SU-DHL-6 (cell line): ENCODE measurements at regions not wholly inside any gene's neighbourhood (a gene's known extent, or its start where the extent isn't known, plus 50 kb on each side); places are given as distances from the start of the nearest gene placed in this dataset.

Source experiments
- H2AFZ ChIP-seq: fragments of 200-600 bp; sonication (generic); 2 replicates; pipeline ENCODE4 v1.6.1; 2014; ENCODE audit warnings: low read depth, mild to moderate bottlenecking, moderate library complexity, mixed read lengths, antibody characterized with exemption, low read length; ENCODE audit not compliant: severe bottlenecking
- H3F3A ChIP-seq: fragments of 200-600 bp; shearing (Covaris generic); 2 replicates; pipeline ENCODE4 v1.6.0; 2016; ENCODE audit warnings: antibody characterized with exemption, mild to moderate bottlenecking; ENCODE audit not compliant: insufficient read depth
- H3K27ac ChIP-seq: fragments of 200-600 bp; sonication (generic); 2 replicates; pipeline ENCODE4 v1.5.1; 2016; ENCODE audit warnings: low read depth, mild to moderate bottlenecking, low read length, moderate library complexity, mixed read lengths
- H3K27me3 ChIP-seq: fragments of 200-600 bp; sonication (generic), shearing (Covaris generic); 2 replicates; pipeline ENCODE4 v1.6.0; 2014; ENCODE audit warnings: mild to moderate bottlenecking, low read length
- H3K36me3 ChIP-seq: fragments of 200-600 bp; sonication (generic); 2 replicates; pipeline ENCODE4 v1.6.1; 2014; ENCODE audit warnings: mild to moderate bottlenecking, low read length, mixed read lengths
- H3K4me2 ChIP-seq: fragments of 300-600, 200-600 bp; shearing (Covaris generic), sonication (generic); 2 replicates; pipeline ENCODE4 v1.6.0; 2014; ENCODE audit warnings: low read length, low read depth, mild to moderate bottlenecking; ENCODE audit not compliant: poor library complexity, severe bottlenecking
- H3K4me3 ChIP-seq: fragments of 200-600 bp; sonication (generic); 2 replicates; pipeline ENCODE4 v1.5.1; 2014; ENCODE audit warnings: antibody characterized with exemption, low read length, mild to moderate bottlenecking, mixed read lengths; ENCODE audit not compliant: insufficient read depth, poor library complexity, severe bottlenecking
- H3K79me2 ChIP-seq: fragments of 200-600 bp; sonication (generic); 2 replicates; pipeline ENCODE4 v1.6.1; 2014; ENCODE audit warnings: mild to moderate bottlenecking, low read length, moderate library complexity; ENCODE audit not compliant: insufficient read depth
- H3K9ac ChIP-seq: fragments of 200-600 bp; sonication (generic); 2 replicates; pipeline ENCODE4 v1.7.0; 2014; ENCODE audit warnings: mild to moderate bottlenecking, low read length
- H3K9me2 ChIP-seq: fragments of 200-600 bp; sonication (generic); replicated peaks from 2 replicates; pipeline ENCODE4 v1.6.1; 2014; ENCODE audit warnings: low read length; ENCODE audit not compliant: insufficient read depth
- H3K9me3 ChIP-seq: fragments of 200-600 bp; sonication (generic); 2 replicates; pipeline ENCODE4 v1.6.1; 2014; ENCODE audit warnings: low read length, mixed read lengths; ENCODE audit not compliant: insufficient read depth
- H4K20me1 ChIP-seq: fragments of 200-600 bp; sonication (generic); 2 replicates; pipeline ENCODE4 v1.6.1; 2014; ENCODE audit warnings: low read depth, mild to moderate bottlenecking, antibody characterized with exemption, low read length, moderate library complexity, mixed read lengths
- EZH2phosphoT487 ChIP-seq: fragments of 200-600 bp; sonication (generic), shearing (Covaris generic); conservative IDR thresholded peaks from 2 replicates; pipeline ENCODE4 v1.6.1; 2018; ENCODE audit warnings: mild to moderate bottlenecking, antibody characterized with exemption, low read length, moderate library complexity, mixed read lengths
- TF ChIP-seq, protein P1 (sequence below): fragments of 200-600 bp; sonication (generic); IDR thresholded peaks from one replicate; pipeline ENCODE4 v1.5.1; 2017; ENCODE audit warnings: antibody characterized with exemption, mild to moderate bottlenecking, low read length, moderate library complexity; ENCODE audit not compliant: insufficient read depth, poor library complexity, severe bottlenecking

DNA sequence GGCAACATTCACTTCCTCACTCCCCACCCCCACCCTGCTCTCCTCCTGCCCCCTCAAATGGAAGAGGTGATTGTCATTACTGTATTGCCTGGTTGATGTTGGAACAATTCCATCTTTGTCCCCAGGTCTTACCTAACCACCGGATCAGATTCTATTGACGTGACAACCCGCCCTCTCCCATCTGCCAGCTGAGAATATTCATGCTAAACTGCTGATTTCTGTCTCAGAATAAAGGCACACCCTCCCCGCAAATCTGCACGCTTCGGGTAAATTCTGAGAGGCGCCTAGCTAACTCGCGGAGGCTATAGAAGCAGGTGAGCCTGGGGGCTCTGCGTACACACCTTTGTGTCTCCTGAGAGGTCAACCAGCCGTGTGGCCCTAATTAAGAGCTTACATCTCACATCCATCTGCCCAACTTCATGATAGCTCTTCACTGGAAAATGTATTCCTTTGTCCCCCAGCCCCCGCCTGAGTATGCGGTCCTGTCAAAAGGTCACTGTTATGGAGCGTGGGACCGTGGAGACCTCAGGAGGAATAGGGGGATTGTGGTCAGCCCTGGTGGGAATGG, 1054.3 kb downstream of the VRK1 start:
- TF ChIP-seq EZH2phosphoT487: no peak
- Histone ChIP-seq H3F3A (no peaks in the 10 kb centered on the region), H3K4me2 (no peak overlapping the region), H3K36me3 (no peaks in the 10 kb centered on the region), H3K4me3 (no peak overlapping the region), H3K9me3 (no peaks in the 10 kb centered on the region), H3K27ac (no peak overlapping the region), H3K79me2 (no peaks in the 10 kb centered on the region), H3K27me3 (no peaks in the 10 kb centered on the region), H3K9ac (no peak overlapping the region), H2AFZ (no peak overlapping the region), H4K20me1 (no peaks in the 10 kb centered on the region), H3K9me2 (no peaks in the 10 kb centered on the region)

DNA sequence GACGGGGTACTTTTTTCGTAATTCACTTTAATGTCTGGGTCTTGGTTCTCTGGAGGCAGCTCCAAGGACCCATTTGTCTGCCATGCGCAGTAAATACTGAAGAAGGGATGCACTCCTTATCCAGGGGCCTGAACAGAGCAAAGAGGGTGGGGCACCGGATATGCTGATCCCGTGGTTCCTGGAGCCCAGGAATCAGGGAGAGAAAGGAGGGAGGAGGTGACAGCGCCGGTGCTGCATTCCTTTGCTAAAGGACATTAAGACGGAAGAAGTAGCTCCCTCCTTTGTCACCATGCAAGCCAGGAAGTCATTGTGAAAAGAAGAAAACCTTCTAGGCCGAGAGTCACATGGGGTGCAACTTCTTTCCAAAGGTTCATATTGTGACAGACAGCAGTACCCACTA, 1057.7 kb downstream of the VRK1 start:
- Histone ChIP-seq H3K9me2 (no peaks in the 10 kb centered on the region), H3K4me2 (no peak overlapping the region), H2AFZ (no peak overlapping the region), H3F3A (no peaks in the 10 kb centered on the region), H3K36me3 (no peaks in the 10 kb centered on the region), H3K79me2 (no peaks in the 10 kb centered on the region), H3K27ac (no peak overlapping the region), H3K9ac (no peak overlapping the region), H4K20me1 (no peaks in the 10 kb centered on the region), H3K9me3 (no peaks in the 10 kb centered on the region), H3K4me3 (no peak overlapping the region), H3K27me3 (no peaks in the 10 kb centered on the region)
- no peak for TF ChIP-seq EZH2phosphoT487
- TF ChIP-seq, protein P1, sequence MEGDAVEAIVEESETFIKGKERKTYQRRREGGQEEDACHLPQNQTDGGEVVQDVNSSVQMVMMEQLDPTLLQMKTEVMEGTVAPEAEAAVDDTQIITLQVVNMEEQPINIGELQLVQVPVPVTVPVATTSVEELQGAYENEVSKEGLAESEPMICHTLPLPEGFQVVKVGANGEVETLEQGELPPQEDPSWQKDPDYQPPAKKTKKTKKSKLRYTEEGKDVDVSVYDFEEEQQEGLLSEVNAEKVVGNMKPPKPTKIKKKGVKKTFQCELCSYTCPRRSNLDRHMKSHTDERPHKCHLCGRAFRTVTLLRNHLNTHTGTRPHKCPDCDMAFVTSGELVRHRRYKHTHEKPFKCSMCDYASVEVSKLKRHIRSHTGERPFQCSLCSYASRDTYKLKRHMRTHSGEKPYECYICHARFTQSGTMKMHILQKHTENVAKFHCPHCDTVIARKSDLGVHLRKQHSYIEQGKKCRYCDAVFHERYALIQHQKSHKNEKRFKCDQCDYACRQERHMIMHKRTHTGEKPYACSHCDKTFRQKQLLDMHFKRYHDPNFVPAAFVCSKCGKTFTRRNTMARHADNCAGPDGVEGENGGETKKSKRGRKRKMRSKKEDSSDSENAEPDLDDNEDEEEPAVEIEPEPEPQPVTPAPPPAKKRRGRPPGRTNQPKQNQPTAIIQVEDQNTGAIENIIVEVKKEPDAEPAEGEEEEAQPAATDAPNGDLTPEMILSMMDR: no peak

DNA sequence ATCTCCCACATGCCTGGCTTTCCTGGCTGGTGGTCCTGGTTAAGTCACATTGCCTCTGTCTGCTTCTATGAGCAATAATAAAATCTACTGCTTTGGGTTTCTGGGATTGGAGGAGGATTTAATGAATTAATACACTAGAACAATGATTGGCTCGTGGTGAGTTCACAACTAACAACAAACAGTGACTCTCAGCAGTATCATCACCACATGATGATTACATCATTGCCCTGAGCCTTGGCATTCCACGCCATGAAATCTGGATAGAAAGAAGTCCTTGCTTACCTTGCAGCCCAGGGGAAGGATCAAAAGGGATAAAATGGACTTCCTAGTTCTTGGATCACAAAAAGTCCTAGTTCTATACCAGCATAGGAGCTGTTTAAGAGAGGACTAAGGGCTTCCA, 1069.0 kb downstream of the VRK1 start:
- H3K79me2 ChIP-seq: no peaks in the 10 kb centered on the region
- no peak for TF ChIP-seq EZH2phosphoT487
- H3K4me2 ChIP-seq: no peak overlapping the region
- no peaks in the 10 kb centered on the region for H3K9me3 ChIP-seq
- H3K9me2 ChIP-seq: no peaks in the 10 kb centered on the region
- H4K20me1 ChIP-seq: no peaks in the 10 kb centered on the region
- no peaks in the 10 kb centered on the region for H3F3A ChIP-seq
- no peak overlapping the region for H2AFZ ChIP-seq
- H3K27ac ChIP-seq: no peak overlapping the region
- no peak overlapping the region for H3K9ac ChIP-seq
- no peak overlapping the region for H3K4me3 ChIP-seq
- H3K36me3 ChIP-seq: no peaks in the 10 kb centered on the region
- H3K27me3 ChIP-seq: no peaks in the 10 kb centered on the region

DNA sequence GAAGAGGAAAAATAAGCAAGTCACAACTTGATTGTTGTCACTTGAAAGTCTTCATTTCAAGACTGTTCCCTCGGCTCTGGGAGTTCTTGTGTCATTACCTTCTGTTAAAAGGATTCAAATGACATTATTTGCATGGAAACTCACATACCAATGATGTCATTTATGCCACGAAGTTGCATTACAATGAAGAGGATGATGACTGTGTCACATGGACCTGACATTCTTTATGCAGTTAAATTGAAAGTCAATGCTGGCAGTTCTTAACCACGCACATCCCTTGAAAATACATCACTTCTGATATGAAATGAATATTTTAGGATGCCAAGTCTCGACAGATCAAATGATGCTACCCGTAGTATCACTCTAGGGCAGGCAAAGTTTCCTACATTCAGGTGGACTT, 1069.5 kb downstream of the VRK1 start:
- TF ChIP-seq, protein P1: no peak
- no peak for TF ChIP-seq EZH2phosphoT487
- Histone ChIP-seq H4K20me1 (no peaks in the 10 kb centered on the region), H3K27ac (no peak overlapping the region), H3K9ac (no peak overlapping the region), H3K79me2 (no peaks in the 10 kb centered on the region), H3K9me2 (no peaks in the 10 kb centered on the region), H3K4me2 (no peak overlapping the region), H3K36me3 (no peaks in the 10 kb centered on the region), H3K4me3 (no peak overlapping the region), H2AFZ (no peak overlapping the region), H3K27me3 (no peaks in the 10 kb centered on the region), H3K9me3 (no peaks in the 10 kb centered on the region), H3F3A (no peaks in the 10 kb centered on the region)
